GM23338 (cell line): ENCODE measurements at regions not wholly inside any gene's neighbourhood (a gene's known extent, or its start where the extent isn't known, plus 50 kb on each side); places are given as distances from the start of the nearest gene placed in this dataset.

Experiments
- ATAC-seq: fragments of 200-7000 bp; cut with Tn5 transposase; 3 replicates; pipeline ENCODE4 v1.9.1; 2020
- DNase-seq: peaks from one replicate; pipeline ENCODE4 v3.0.0-alpha.2; 2015; ENCODE audit warnings: low spot score
- H2AFZ ChIP-seq: fragments of 200-600 bp; sonication (generic); 2 replicates; pipeline ENCODE4 v1.8.0; 2016; ENCODE audit warnings: antibody characterized with exemption, mild to moderate bottlenecking, moderate library complexity
- H3F3A ChIP-seq: fragments of 200-600 bp; sonication (generic); replicated peaks from 2 replicates; pipeline ENCODE4 v1.8.0; 2017; ENCODE audit warnings: antibody characterized with exemption, mixed run types, low read depth
- H3K27ac ChIP-seq: fragments of 200-600 bp; sonication (generic); 2 replicates; pipeline ENCODE4 v1.6.1; 2016; ENCODE audit warnings: low read depth
- H3K27me3 ChIP-seq: fragments of 200-600 bp; sonication (generic); 2 replicates; pipeline ENCODE4 v1.8.0; 2016; ENCODE audit warnings: mild to moderate bottlenecking, mixed run types, moderate library complexity; ENCODE audit not compliant: insufficient read depth
- H3K36me3 ChIP-seq: fragments of 200-600 bp; sonication (generic); 2 replicates; pipeline ENCODE4 v1.8.0; 2016; ENCODE audit warnings: mild to moderate bottlenecking; ENCODE audit not compliant: insufficient read depth
- H3K4me1 ChIP-seq: fragments of 200-600 bp; sonication (generic); 2 replicates; pipeline ENCODE4 v1.8.0; 2016; ENCODE audit warnings: mild to moderate bottlenecking, moderate library complexity; ENCODE audit not compliant: insufficient read depth
- H3K4me2 ChIP-seq: fragments of 200-600 bp; sonication (generic); 2 replicates; pipeline ENCODE4 v1.7.1; 2017; ENCODE audit warnings: mixed run types
- H3K4me3 ChIP-seq: fragments of 200-600 bp; sonication (generic); 2 replicates; pipeline ENCODE4 v1.6.1; 2016; ENCODE audit warnings: mixed run types
- H3K79me2 ChIP-seq: fragments of 200-600 bp; sonication (generic); replicated peaks from 2 replicates; pipeline ENCODE4 v1.8.0; 2017; ENCODE audit warnings: mild to moderate bottlenecking; ENCODE audit not compliant: insufficient read depth
- H3K9me2 ChIP-seq: fragments of 200-600 bp; sonication (generic); 2 replicates; pipeline ENCODE4 v1.8.0; 2017; ENCODE audit not compliant: insufficient read depth
- H4K20me1 ChIP-seq: fragments of 200-600 bp; sonication (generic); replicated peaks from 2 replicates; pipeline ENCODE4 v1.8.0; 2017; ENCODE audit warnings: mild to moderate bottlenecking; ENCODE audit not compliant: insufficient read depth
- H3K27ac Mint-ChIP-seq: 2 replicates; pipeline ENCODE4 v1.8.0; 2020; ENCODE audit warnings: inconsistent platforms, mild to moderate bottlenecking, moderate library complexity, mixed read lengths
- H3K27me3 Mint-ChIP-seq: 3 replicates; pipeline ENCODE4 v1.8.0; 2022; ENCODE audit warnings: low read depth, mild to moderate bottlenecking, moderate library complexity, mixed read lengths, inconsistent platforms; ENCODE audit not compliant: insufficient read depth, poor library complexity
- H3K36me3 Mint-ChIP-seq: 3 replicates; pipeline ENCODE4 v1.8.0; 2021; ENCODE audit warnings: low read depth, mild to moderate bottlenecking, inconsistent platforms, moderate library complexity, mixed read lengths
- H3K4me1 Mint-ChIP-seq: 3 replicates; pipeline ENCODE4 v1.8.0; 2020; ENCODE audit warnings: mild to moderate bottlenecking, inconsistent platforms, mixed read lengths
- H3K4me3 Mint-ChIP-seq: 3 replicates; pipeline ENCODE4 v1.8.0; 2021; ENCODE audit warnings: moderate library complexity, mild to moderate bottlenecking, inconsistent platforms, mixed read lengths
- H3K9me3 Mint-ChIP-seq: 3 replicates; pipeline ENCODE4 v1.8.0; 2020; ENCODE audit warnings: moderate library complexity, mild to moderate bottlenecking, inconsistent platforms, mixed read lengths
- CREB1 ChIP-seq: fragments of 250-450 bp; sonication (Bioruptor Pico); IDR thresholded peaks from 2 replicates; pipeline ENCODE4 v1.5.0; 2020; ENCODE audit warnings: low read depth, mild to moderate bottlenecking, moderate library complexity
- EZH2 ChIP-seq: fragments of 200-600 bp; sonication (generic); IDR thresholded peaks from one replicate; pipeline ENCODE4 v1.8.0; 2017; ENCODE audit warnings: antibody characterized with exemption, mild to moderate bottlenecking, low read depth; ENCODE audit not compliant: unreplicated experiment
- JUNB ChIP-seq: IDR thresholded peaks from one replicate; pipeline ENCODE4 v1.6.1; 2016; ENCODE audit warnings: antibody characterized with exemption; ENCODE audit not compliant: unreplicated experiment
- NANOG ChIP-seq: IDR thresholded peaks from 2 replicates; pipeline ENCODE4 v1.6.1; 2016; ENCODE audit warnings: antibody characterized with exemption, borderline replicate concordance
- STAT1 ChIP-seq: IDR thresholded peaks from one replicate; pipeline ENCODE4 v1.6.1; 2016; ENCODE audit warnings: antibody characterized with exemption; ENCODE audit not compliant: unreplicated experiment
- ZNF114 ChIP-seq: fragments of 250-450 bp; sonication (Bioruptor Pico); IDR thresholded peaks from 2 replicates; pipeline ENCODE4 v1.5.0; 2020; ENCODE audit warnings: mild to moderate bottlenecking, moderate library complexity
- TF ChIP-seq, protein P1 (sequence below): IDR thresholded peaks from 2 replicates; pipeline ENCODE4 v1.6.1; 2016; ENCODE audit warnings: antibody characterized with exemption
- TF ChIP-seq, protein P2 (sequence below): fragments of 250-450 bp; sonication (Bioruptor Pico); IDR thresholded peaks from 2 replicates; pipeline ENCODE4 v1.5.0; 2020; ENCODE audit warnings: mild to moderate bottlenecking, moderate library complexity

DNA sequence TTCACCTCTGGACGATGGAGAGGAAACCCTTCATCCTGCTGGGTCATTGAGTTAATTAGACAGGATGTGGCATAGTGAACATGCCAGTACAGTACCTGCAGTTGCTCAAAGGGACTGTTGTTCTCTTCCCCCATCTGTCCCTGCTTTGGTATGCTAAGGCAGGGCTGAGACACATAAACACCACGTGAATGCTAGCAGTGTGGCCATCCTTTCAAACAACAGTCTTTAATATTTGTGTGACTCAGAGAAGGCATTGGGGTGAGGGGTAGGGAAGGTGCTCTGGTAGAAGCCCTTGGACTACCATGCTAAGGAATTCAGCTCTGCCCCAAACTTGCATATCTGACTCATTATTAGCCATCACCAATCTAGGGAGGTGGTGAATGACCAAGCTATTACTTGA is 180.2 kb upstream of the ZNF618 start:
- H3K27me3 Mint-ChIP-seq: peaks cover 15% of the 10 kb centered on the region
- Histone ChIP-seq H3K4me2 (no peak overlapping the region), H3K27me3 (no peaks in the 10 kb centered on the region), H3K4me3 (no peak overlapping the region), H3K79me2 (no peaks in the 10 kb centered on the region), H3K9me2 (no peaks in the 10 kb centered on the region), H3K4me1 (no peaks in the 10 kb centered on the region), H3K36me3 (no peaks in the 10 kb centered on the region), H3F3A (no peaks in the 10 kb centered on the region), H2AFZ (no peak overlapping the region), H3K27ac (no peak overlapping the region), H4K20me1 (no peaks in the 10 kb centered on the region)
- no peaks in the 10 kb centered on the region for H3K4me1 Mint-ChIP-seq
- DNase-seq (no peak), ATAC-seq (no peak)
- H3K4me3 Mint-ChIP-seq: no peak overlapping the region
- H3K36me3 Mint-ChIP-seq: 0 out of 3 replicates have a peak, but pooled peaks cover 2% of the 10 kb centered on the region
- TF ChIP-seq CREB1 (CRISPR knock-in tag): no peak
- no peak for TF ChIP-seq JUNB
- TF ChIP-seq, protein P1, sequence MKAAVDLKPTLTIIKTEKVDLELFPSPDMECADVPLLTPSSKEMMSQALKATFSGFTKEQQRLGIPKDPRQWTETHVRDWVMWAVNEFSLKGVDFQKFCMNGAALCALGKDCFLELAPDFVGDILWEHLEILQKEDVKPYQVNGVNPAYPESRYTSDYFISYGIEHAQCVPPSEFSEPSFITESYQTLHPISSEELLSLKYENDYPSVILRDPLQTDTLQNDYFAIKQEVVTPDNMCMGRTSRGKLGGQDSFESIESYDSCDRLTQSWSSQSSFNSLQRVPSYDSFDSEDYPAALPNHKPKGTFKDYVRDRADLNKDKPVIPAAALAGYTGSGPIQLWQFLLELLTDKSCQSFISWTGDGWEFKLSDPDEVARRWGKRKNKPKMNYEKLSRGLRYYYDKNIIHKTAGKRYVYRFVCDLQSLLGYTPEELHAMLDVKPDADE: no peak
- no peak for TF ChIP-seq NANOG
- no peak for TF ChIP-seq STAT1
- TF ChIP-seq EZH2: no peak
- no peak for TF ChIP-seq ZNF114 (CRISPR knock-in tag)
- TF ChIP-seq, protein P2, sequence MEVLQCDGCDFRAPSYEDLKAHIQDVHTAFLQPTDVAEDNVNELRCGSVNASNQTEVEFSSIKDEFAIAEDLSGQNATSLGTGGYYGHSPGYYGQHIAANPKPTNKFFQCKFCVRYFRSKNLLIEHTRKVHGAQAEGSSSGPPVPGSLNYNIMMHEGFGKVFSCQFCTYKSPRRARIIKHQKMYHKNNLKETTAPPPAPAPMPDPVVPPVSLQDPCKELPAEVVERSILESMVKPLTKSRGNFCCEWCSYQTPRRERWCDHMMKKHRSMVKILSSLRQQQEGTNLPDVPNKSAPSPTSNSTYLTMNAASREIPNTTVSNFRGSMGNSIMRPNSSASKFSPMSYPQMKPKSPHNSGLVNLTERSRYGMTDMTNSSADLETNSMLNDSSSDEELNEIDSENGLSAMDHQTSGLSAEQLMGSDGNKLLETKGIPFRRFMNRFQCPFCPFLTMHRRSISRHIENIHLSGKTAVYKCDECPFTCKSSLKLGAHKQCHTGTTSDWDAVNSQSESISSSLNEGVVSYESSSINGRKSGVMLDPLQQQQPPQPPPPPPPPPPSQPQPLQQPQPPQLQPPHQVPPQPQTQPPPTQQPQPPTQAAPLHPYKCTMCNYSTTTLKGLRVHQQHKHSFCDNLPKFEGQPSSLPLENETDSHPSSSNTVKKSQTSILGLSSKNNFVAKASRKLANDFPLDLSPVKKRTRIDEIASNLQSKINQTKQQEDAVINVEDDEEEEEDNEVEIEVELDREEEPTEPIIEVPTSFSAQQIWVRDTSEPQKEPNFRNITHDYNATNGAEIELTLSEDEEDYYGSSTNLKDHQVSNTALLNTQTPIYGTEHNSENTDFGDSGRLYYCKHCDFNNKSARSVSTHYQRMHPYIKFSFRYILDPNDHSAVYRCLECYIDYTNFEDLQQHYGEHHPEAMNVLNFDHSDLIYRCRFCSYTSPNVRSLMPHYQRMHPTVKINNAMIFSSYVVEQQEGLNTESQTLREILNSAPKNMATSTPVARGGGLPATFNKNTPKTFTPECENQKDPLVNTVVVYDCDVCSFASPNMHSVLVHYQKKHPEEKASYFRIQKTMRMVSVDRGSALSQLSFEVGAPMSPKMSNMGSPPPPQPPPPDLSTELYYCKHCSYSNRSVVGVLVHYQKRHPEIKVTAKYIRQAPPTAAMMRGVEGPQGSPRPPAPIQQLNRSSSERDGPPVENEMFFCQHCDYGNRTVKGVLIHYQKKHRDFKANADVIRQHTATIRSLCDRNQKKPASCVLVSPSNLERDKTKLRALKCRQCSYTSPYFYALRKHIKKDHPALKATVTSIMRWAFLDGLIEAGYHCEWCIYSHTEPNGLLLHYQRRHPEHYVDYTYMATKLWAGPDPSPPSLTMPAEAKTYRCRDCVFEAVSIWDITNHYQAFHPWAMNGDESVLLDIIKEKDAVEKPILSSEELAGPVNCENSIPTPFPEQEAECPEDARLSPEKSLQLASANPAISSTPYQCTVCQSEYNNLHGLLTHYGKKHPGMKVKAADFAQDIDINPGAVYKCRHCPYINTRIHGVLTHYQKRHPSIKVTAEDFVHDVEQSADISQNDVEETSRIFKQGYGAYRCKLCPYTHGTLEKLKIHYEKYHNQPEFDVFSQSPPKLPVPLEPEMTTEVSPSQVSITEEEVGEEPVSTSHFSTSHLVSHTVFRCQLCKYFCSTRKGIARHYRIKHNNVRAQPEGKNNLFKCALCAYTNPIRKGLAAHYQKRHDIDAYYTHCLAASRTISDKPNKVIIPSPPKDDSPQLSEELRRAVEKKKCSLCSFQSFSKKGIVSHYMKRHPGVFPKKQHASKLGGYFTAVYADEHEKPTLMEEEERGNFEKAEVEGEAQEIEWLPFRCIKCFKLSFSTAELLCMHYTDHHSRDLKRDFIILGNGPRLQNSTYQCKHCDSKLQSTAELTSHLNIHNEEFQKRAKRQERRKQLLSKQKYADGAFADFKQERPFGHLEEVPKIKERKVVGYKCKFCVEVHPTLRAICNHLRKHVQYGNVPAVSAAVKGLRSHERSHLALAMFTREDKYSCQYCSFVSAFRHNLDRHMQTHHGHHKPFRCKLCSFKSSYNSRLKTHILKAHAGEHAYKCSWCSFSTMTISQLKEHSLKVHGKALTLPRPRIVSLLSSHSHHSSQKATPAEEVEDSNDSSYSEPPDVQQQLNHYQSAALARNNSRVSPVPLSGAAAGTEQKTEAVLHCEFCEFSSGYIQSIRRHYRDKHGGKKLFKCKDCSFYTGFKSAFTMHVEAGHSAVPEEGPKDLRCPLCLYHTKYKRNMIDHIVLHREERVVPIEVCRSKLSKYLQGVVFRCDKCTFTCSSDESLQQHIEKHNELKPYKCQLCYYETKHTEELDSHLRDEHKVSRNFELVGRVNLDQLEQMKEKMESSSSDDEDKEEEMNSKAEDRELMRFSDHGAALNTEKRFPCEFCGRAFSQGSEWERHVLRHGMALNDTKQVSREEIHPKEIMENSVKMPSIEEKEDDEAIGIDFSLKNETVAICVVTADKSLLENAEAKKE (CRISPR knock-in tag): no peak
- 0 out of 3 replicates have a peak, but pooled peaks cover 3% of the 10 kb centered on the region for H3K9me3 Mint-ChIP-seq
- no peak overlapping the region for H3K27ac Mint-ChIP-seq
